HG03460 (cell line): ENCODE measurements at regions not wholly inside any gene's neighbourhood (a gene's known extent, or its start where the extent isn't known, plus 50 kb on each side); places are given as distances from the start of the nearest gene placed in this dataset.
"Not testable (repeated sequence)": the region's sequence is repeated elsewhere in the genome, so short reads cannot be mapped to it uniquely, and the experiment has no call there.

Source experiments
- ATAC-seq: cut with Tn5 transposase; IDR thresholded peaks from one replicate; pipeline ENCODE4 v1.9.1; 2021; ENCODE audit not compliant: unreplicated experiment

GRCh38 chr3:127520993-127521392 lies 69.5 kb downstream of the TPRA1 start:
- ATAC-seq = no peak

GRCh38 chr3:127518456-127519081 lies 72.0 kb downstream of the TPRA1 start:
- ATAC-seq = no peak

GRCh38 chr3:127512256-127512655 lies 78.3 kb downstream of the TPRA1 start:
- no peak for ATAC-seq

- ATAC-seq = no peak
These were observed 89.4 kb downstream of the TPRA1 start for GRCh38 chr3:127501177-127501576.

- no peak for ATAC-seq
These were observed 92.9 kb downstream of the TPRA1 start for GRCh38 chr3:127497676-127498075.

- ATAC-seq = no peak
These were observed 93.4 kb downstream of the TPRA1 start for GRCh38 chr3:127497166-127497565.

- no peak for ATAC-seq
These were observed 94.5 kb downstream of the TPRA1 start for GRCh38 chr3:127495821-127496655.

GRCh38 chr3:127493924-127494646 lies 96.4 kb downstream of the TPRA1 start:
- no peak for ATAC-seq

- no peak for ATAC-seq
These were observed 98.1 kb downstream of the TPRA1 start for GRCh38 chr3:127492426-127492825.

- no peak for ATAC-seq
These were observed 98.6 kb downstream of the TPRA1 start for GRCh38 chr3:127491909-127492308.

GRCh38 chr3:127491323-127491722 lies 99.2 kb downstream of the TPRA1 start:
- ATAC-seq = no peak

GRCh38 chr3:127491024-127491305 lies 99.6 kb downstream of the TPRA1 start:
- not testable (repeated sequence) for ATAC-seq

- ATAC-seq = no peak
These were observed 100.1 kb downstream of the TPRA1 start for GRCh38 chr3:127490271-127491023.

- no peak for ATAC-seq
These were observed 101.2 kb downstream of the TPRA1 start for GRCh38 chr3:127489357-127489756.

GRCh38 chr3:127488740-127489139 lies 101.8 kb downstream of the TPRA1 start:
- ATAC-seq = no peak

- no peak for ATAC-seq
These were observed 102.3 kb downstream of the TPRA1 start for GRCh38 chr3:127488141-127488672.

GRCh38 chr3:127487196-127487595 lies 103.3 kb downstream of the TPRA1 start:
- no peak for ATAC-seq

- no peak for ATAC-seq
These were observed 104.1 kb downstream of the TPRA1 start for GRCh38 chr3:127486321-127486944.

GRCh38 chr3:127485396-127486170 lies 105.0 kb downstream of the TPRA1 start:
- no peak for ATAC-seq
